H9 (cell line): ENCODE measurements at regions not wholly inside any gene's neighbourhood (a gene's known extent, or its start where the extent isn't known, plus 50 kb on each side); places are given as distances from the start of the nearest gene placed in this dataset.

Experiments
- DNase-seq: peaks from one replicate; pipeline ENCODE4 v3.0.0-alpha.2; 2017
- H2AFZ ChIP-seq: one replicate; pipeline ENCODE4 v1.6.1; 2013; ENCODE audit warnings: mild to moderate bottlenecking, low read length, control low read depth, moderate library complexity
- H2AK5ac ChIP-seq: 2 replicates; pipeline ENCODE4 v1.6.1; 2013; ENCODE audit warnings: low read length, control low read depth, mixed read lengths; ENCODE audit not compliant: insufficient read length
- H2BK120ac ChIP-seq: one replicate; pipeline ENCODE4 v1.6.1; 2013; ENCODE audit warnings: low read depth, mild to moderate bottlenecking, low read length, control low read depth, inconsistent platforms; ENCODE audit not compliant: poor library complexity, severe bottlenecking
- H2BK12ac ChIP-seq: 2 replicates; pipeline ENCODE4 v1.6.1; 2013; ENCODE audit warnings: low read length, control low read depth, mixed read lengths, low read depth; ENCODE audit not compliant: insufficient read length
- H2BK15ac ChIP-seq: 2 replicates; pipeline ENCODE4 v1.6.1; 2013; ENCODE audit warnings: low read depth, low read length, control low read depth
- H2BK20ac ChIP-seq: one replicate; pipeline ENCODE4 v1.6.1; 2013; ENCODE audit warnings: low read depth, mild to moderate bottlenecking, low read length, control low read depth, inconsistent platforms; ENCODE audit not compliant: poor library complexity, severe bottlenecking
- H2BK5ac ChIP-seq: 2 replicates; pipeline ENCODE4 v1.6.1; 2013; ENCODE audit warnings: low read length, control low read depth, mixed read lengths; ENCODE audit not compliant: insufficient read length
- H3K14ac ChIP-seq: 2 replicates; pipeline ENCODE4 v1.6.1; 2013; ENCODE audit warnings: low read length, control low read depth; ENCODE audit not compliant: insufficient read depth
- H3K18ac ChIP-seq: 2 replicates; pipeline ENCODE4 v1.6.1; 2013; ENCODE audit warnings: low read depth, mild to moderate bottlenecking, mixed read lengths, low read length, control low read depth; ENCODE audit not compliant: insufficient read length
- H3K23ac ChIP-seq: 2 replicates; pipeline ENCODE4 v1.6.1; 2013; ENCODE audit warnings: low read length, control low read depth, mixed read lengths, low read depth; ENCODE audit not compliant: insufficient read length
- H3K23me2 ChIP-seq: 2 replicates; pipeline ENCODE4 v1.6.1; 2013; ENCODE audit warnings: low read depth, mild to moderate bottlenecking, mixed read lengths, low read length, control low read depth; ENCODE audit not compliant: insufficient read length, poor library complexity, severe bottlenecking
- H3K27ac ChIP-seq: 2 replicates; pipeline ENCODE4 v1.5.1; 2013; ENCODE audit warnings: low read length, control low read depth, mixed read lengths, low read depth; ENCODE audit not compliant: insufficient read length
- H3K27me3 ChIP-seq: 2 replicates; pipeline ENCODE4 v1.6.1; 2013; ENCODE audit warnings: low read length, control low read depth, inconsistent platforms; ENCODE audit not compliant: insufficient read depth
- H3K4ac ChIP-seq: 2 replicates; pipeline ENCODE4 v1.6.1; 2013; ENCODE audit warnings: low read depth, mild to moderate bottlenecking, control low read depth, inconsistent platforms, low read length, moderate library complexity
- H3K4me1 ChIP-seq: 2 replicates; pipeline ENCODE4 v1.6.1; 2013; ENCODE audit warnings: low read length, control low read depth, inconsistent platforms; ENCODE audit not compliant: insufficient read depth
- H3K4me2 ChIP-seq: 2 replicates; pipeline ENCODE4 v1.6.1; 2013; ENCODE audit warnings: low read length, control low read depth, mixed read lengths; ENCODE audit not compliant: insufficient read length, insufficient read depth
- H3K56ac ChIP-seq: 2 replicates; pipeline ENCODE4 v1.6.1; 2013; ENCODE audit warnings: low read depth, mild to moderate bottlenecking, mixed read lengths, low read length, control low read depth; ENCODE audit not compliant: insufficient read length
- H3K79me1 ChIP-seq: 2 replicates; pipeline ENCODE4 v1.6.1; 2013; ENCODE audit warnings: low read depth, mild to moderate bottlenecking, moderate library complexity, low read length, control low read depth, inconsistent platforms; ENCODE audit not compliant: insufficient read depth, poor library complexity, severe bottlenecking
- H3K79me2 ChIP-seq: 2 replicates; pipeline ENCODE4 v1.6.1; 2013; ENCODE audit warnings: low read length, control low read depth, inconsistent platforms; ENCODE audit not compliant: insufficient read depth
- H3K9ac ChIP-seq: 2 replicates; pipeline ENCODE4 v1.6.1; 2013; ENCODE audit warnings: low read length, control low read depth, mixed read lengths; ENCODE audit not compliant: insufficient read length; ENCODE audit errors: extremely low read depth
- H3K9me3 ChIP-seq: one replicate; pipeline ENCODE4 v1.6.1; 2013; ENCODE audit warnings: low read depth, low read length, inconsistent platforms; ENCODE audit not compliant: control insufficient read depth
- H3T11ph ChIP-seq: one replicate; pipeline ENCODE4 v1.6.1; 2013; ENCODE audit warnings: mild to moderate bottlenecking, low read length, control low read depth, inconsistent platforms
- H4K20me1 ChIP-seq: one replicate; pipeline ENCODE4 v1.6.1; 2013; ENCODE audit not compliant: control insufficient read depth, insufficient read length, insufficient read depth
- H4K5ac ChIP-seq: 2 replicates; pipeline ENCODE4 v1.6.1; 2013; ENCODE audit warnings: low read depth, mild to moderate bottlenecking, mixed read lengths, low read length, control low read depth; ENCODE audit not compliant: insufficient read length
- H4K8ac ChIP-seq: replicated peaks from 2 replicates; pipeline ENCODE4 v1.6.1; 2013; ENCODE audit warnings: low read length, control low read depth, mixed read lengths, low read depth; ENCODE audit not compliant: insufficient read length
- H4K91ac ChIP-seq: 2 replicates; pipeline ENCODE4 v1.6.1; 2013; ENCODE audit warnings: low read depth, mild to moderate bottlenecking, moderate library complexity, mixed read lengths, low read length, control low read depth; ENCODE audit not compliant: insufficient read length
- H3K27ac Mint-ChIP-seq, 3 experiments: 2 replicates in 2 of 3; 3 replicates in 1 of 3; pipeline ENCODE4 v1.8.0; 2020 to 2021; ENCODE audit warnings: mixed read lengths in 3 of 3, mild to moderate bottlenecking in 1 of 3, moderate library complexity in 1 of 3
- H3K27me3 Mint-ChIP-seq: 2 replicates; pipeline ENCODE4 v1.8.0; 2021; ENCODE audit warnings: low read depth, mild to moderate bottlenecking, moderate library complexity, mixed read lengths
- H3K36me3 Mint-ChIP-seq, 3 experiments: 2 replicates in 2 of 3; 3 replicates in 1 of 3; pipeline ENCODE4 v1.8.0; 2020 to 2021; ENCODE audit warnings: low read depth in 3 of 3, mixed read lengths in 3 of 3; ENCODE audit not compliant: insufficient read depth in 1 of 3
- H3K4me1 Mint-ChIP-seq, 2 experiments: 2 replicates each; pipeline ENCODE4 v1.8.0; 2020; ENCODE audit warnings: mixed read lengths in 2 of 2
- H3K4me3 Mint-ChIP-seq, 2 experiments: 2 replicates in 1 of 2; 3 replicates in 1 of 2; pipeline ENCODE4 v1.8.0; 2020 to 2021; ENCODE audit warnings: mild to moderate bottlenecking in 2 of 2, mixed read lengths in 2 of 2, moderate library complexity in 1 of 2
- H3K9me3 Mint-ChIP-seq, 2 experiments: 2 replicates in 1 of 2; 3 replicates in 1 of 2; pipeline ENCODE4 v1.8.0; 2020; ENCODE audit warnings: mild to moderate bottlenecking in 2 of 2, mixed read lengths in 2 of 2, moderate library complexity in 1 of 2
- CTCF ChIP-seq: fragments of 200-600 bp; sonication (generic); conservative IDR thresholded peaks from 3 replicates; pipeline ENCODE4 v1.8.0; 2021; ENCODE audit warnings: antibody characterized with exemption, mild to moderate bottlenecking
- WGBS: extraction: QIAGEN DNeasy Blood & Tissue Kit; methylation state at CpG from one replicate; pipeline ENCODE4 v1.1.7; 2013; ENCODE audit warnings: missing lambda C conversion rate, low lambda C conversion rate, mixed read lengths; ENCODE audit not compliant: insufficient read length; ENCODE audit errors: extremely low coverage; 5-methylcytosine and 5-hydroxymethylcytosine counted together

GRCh38 chr7:67487316-67487715, 490.7 kb downstream of the TYW1 start:
- Histone ChIP-seq H2BK120ac (no peak overlapping the region), H2AK5ac (no peak overlapping the region), H4K91ac (no peak overlapping the region), H3K9me3 (no peaks in the 10 kb centered on the region), H4K5ac (no peak overlapping the region), H4K20me1 (no peaks in the 10 kb centered on the region), H4K8ac (no peak overlapping the region), H3K23ac (no peak overlapping the region), H3K79me1 (no peaks in the 10 kb centered on the region), H3K27me3 (no peaks in the 10 kb centered on the region), H3K27ac (no peak overlapping the region), H3K4ac (no peak overlapping the region), H3K4me1 (no peaks in the 10 kb centered on the region), H3K56ac (no peak overlapping the region), H2BK20ac (no peak overlapping the region), H2BK12ac (no peak overlapping the region), H3T11ph (no peak overlapping the region), H2AFZ (no peak overlapping the region), H3K14ac (no peak overlapping the region), H3K23me2 (peaks cover 3% of the 10 kb centered on the region), H3K18ac (no peak overlapping the region), H3K9ac (no peak overlapping the region), H2BK15ac (no peak overlapping the region), H3K79me2 (no peaks in the 10 kb centered on the region), H2BK5ac (no peak overlapping the region), H3K4me2 (no peak overlapping the region)
- TF ChIP-seq CTCF: no peak
- no CpG with 5 or more reads among the region's 7 CpGs for WGBS
- Mint-ChIP-seq H3K9me3 (peaks cover 3% of the 10 kb centered on the region in 2 experiments; a peak in 3 of 5 replicates), H3K27ac (no peak overlapping the region), H3K27me3 (peaks cover 30% of the 10 kb centered on the region), H3K36me3 (no peaks in the 10 kb centered on the region; a peak in 1 of 7 replicates), H3K4me3 (no peak overlapping the region), H3K4me1 (peaks cover 11 to 14% of the 10 kb centered on the region in 2 experiments)
- no peak for DNase-seq
